ENCODE measurements at regions not wholly inside any gene's neighbourhood (a gene's known extent, or its start where the extent isn't known, plus 50 kb on each side); places are given as distances from the start of the nearest gene placed in this dataset.

- TF ChIP-seq CTCF (conservative IDR thresholded peaks at IDR 0.05; ENCODE audit: low read length) = no peak
- TF ChIP-seq EZH2phosphoT487 (IDR thresholded peaks at IDR 0.05; ENCODE audit: borderline replicate concordance, low read depth, low read length) = no peak
Measured at GRCh38 chrY:21200246-21200645, 310.9 kb upstream of the RBMY1B start.
